DMS114 treated with DMSO at 0.1 percent for 48 hours (cell line): ENCODE measurements at regions not wholly inside any gene's neighbourhood (a gene's known extent, or its start where the extent isn't known, plus 50 kb on each side); places are given as distances from the start of the nearest gene placed in this dataset.
"Not testable (repeated sequence)": the region's sequence is repeated elsewhere in the genome, so short reads cannot be mapped to it uniquely, and the experiment has no call there.

Source experiments
- DNase-seq: peaks from one replicate; lab custom pipeline; 2025; ENCODE audit not compliant: unreplicated experiment; lab: John Stamatoyannopoulos, UW

DNA sequence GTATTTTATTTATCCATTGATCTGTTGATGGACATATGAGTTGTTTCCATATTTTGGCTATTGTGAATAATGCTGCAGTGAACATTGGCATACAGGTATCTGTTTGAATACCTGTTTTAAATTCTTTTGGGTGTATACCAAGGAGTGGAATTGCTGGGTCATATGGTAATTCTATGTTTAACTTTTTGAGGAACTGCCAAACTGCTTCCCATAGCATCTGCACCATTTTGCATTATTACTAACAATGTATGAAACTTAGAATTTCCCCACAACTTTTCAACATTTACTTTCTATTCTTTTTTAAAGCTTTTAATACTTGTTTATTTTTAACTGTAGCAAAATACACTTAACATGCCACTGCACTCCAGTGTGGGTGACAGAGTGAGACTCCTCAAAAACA lies 57.0 kb upstream of the MSN start:
- DNase-seq, result no peak

DNA sequence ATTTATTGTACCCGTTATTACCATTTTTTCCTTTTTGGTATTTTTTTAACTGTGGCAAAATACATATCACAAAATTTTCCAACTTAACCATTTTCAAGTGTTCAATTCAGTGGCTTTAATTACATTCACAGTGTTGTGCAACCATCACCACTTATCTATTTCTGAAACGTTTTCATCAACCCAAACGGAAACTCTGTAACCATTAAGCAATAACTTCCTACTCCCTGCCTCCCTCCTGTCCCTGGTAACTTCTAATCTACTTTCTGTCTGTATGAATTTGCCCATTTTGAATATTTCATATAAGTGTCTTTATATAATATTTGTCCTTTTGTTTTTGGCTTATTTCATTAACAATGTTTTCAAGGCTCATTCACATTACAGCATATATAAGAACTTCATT lies 57.4 kb upstream of the MSN start:
- DNase-seq, result no peak

DNA sequence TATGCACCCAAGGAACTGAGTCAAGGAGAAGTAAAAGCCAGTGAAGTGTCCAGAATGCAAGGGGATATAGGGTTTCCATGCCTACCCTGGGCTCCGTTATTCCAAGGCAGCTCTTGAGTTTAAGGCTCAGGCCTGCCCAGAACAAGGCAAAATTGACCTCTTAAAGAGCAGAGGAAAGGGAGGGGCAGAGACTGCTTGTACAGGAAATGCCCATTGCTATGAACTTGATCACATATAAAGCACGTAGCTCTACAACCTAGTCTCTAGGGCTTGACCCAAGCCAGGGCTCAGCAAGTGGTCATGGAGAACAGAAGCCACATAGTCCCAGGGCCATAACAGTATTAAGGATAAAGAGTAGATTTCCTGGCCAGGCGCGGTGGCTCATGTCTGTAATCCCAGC lies 58.2 kb upstream of the MSN start:
- DNase-seq, result no peak

DNA sequence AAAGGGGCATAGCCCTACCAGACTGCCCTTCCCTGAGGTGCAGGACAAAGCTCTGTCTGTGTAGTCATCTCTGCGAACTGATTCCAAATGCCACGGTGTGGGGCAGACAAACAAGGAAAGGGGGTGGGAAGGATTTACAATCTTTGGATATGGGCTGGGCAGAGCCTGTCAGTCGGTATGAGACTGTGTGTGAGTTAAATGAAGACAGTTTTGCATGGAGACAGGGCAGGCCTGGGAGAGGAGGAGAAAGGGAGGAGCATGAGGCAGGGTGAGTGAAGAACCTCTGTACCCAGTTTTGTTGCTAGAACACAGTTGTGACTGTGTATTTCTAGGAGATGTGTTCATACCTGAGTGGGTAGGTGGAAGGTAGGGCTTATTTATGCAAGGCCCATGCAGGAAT lies 59.4 kb upstream of the MSN start:
- DNase-seq, result no peak

DNA sequence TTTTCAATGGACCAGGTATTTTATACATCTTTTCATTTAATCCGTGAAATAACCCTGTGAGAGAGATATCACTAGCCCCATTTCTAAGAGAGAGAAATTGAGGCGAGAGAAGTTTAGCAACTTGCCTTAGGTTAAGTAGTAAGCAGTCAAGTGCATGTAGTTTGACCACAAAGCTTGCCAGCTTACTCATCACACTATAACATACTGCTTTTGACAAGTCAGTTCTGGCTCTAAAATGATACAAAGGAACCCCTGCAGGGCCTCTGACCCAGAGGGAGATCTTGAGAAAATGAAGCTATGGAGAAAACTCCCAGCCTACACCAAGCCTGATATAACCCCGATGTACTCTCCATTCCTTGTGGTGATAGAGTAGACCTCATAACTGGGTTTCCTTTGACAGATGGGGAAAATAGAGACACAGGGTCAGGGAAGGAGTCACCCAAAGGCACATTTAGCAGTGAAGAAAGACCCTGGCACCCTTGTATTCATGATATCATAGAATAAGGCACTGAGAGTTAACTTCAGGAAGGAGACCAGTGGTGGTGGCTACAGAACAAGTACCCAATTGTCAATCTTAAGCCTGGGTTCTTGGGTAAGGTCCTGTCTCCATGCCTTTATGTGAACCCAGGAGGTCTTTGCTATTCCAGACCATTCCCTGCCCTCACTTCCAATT lies 60.2 kb upstream of the MSN start:
- no peak for DNase-seq

DNA sequence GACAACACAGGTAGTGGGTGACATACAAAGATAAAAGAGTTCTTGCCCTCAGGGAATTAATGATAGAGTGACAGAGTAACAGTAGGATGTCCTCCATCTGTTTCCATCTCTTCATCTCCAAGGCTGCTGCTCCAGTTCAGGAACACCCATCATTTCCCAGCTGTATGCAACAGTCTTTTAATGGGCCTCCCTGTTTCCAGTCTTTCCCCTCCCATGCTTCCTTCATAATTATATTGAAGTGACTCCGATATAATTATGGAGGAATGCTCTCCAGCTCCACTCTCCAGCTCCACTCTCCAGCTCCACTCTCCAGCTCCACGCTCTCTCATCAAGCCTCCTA lies 65.3 kb upstream of the MSN start:
- no peak for DNase-seq

DNA sequence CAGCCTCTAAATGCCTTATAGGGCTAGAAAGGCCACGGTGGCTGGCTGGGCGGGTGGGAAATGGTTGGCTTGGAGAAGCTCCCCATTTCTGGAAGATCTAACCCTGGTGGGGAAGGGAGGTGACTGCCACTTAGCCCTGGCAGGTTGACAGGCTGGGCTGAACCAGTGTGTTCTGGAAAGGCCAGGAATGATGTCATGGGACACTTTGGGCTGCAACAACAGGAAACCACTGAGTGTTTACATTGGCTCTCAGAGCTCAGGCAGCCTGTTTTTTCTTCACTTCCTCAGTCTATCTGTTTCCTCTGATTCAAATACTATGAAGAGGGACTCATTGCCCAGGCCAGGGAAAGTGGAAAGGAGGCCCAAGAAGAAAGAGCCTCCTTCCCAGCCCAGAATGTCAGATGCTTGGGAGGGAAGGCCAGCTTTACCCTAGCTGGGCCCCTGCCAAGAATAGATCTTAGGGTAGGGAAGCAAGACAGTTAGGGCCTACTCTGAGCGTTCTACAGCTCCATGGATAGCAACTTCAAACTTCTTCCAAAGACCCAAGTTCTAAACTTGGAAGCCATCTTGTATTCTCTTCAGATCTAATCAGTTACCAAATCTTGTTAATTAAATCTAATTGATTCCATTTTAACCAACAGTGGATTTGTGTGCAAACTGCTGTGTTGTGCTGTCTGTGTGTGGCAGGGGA lies 65.8 kb upstream of the MSN start:
- no peak for DNase-seq

DNA sequence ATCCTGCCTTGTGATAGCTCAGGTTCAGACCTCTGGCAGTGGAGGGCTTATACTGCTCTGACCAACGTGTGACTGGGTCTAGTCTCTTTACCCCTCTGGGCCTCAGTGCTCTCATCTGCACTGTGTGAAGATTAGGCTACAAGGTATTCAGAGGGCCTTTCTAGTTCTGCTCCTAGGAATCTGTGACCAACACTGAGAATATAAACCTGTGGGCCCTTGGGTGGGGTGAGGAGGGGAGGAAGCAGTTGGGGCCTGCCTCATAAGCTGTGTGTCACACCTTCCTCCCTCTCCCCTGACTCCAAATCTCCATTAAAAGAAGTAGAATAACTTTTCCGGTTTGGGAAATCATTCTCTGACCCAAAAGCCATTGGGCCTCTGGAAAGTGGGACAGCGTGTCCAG lies 66.3 kb upstream of the MSN start:
- no peak for DNase-seq

DNA sequence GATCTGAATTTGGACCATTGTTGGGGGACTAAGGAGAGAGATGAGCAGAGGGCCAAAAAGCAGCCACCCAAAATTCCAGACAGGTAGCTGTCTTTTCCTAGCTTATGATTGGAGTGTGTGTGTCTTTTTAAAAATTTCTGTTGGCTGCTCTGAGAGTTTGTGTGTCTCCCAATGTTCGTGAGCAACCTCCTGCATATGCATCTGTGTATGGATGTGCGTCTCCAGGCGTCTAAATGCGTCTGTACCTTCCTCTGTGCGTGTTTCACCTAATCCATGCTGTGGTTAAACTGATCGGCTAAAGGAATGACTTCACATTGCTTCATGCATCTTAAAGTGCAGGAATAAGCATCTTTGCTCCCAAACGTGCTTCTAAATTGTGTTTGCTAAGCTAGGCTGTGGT lies 65.5 kb upstream of the LAS1L start:
- DNase-seq, result no peak

DNA sequence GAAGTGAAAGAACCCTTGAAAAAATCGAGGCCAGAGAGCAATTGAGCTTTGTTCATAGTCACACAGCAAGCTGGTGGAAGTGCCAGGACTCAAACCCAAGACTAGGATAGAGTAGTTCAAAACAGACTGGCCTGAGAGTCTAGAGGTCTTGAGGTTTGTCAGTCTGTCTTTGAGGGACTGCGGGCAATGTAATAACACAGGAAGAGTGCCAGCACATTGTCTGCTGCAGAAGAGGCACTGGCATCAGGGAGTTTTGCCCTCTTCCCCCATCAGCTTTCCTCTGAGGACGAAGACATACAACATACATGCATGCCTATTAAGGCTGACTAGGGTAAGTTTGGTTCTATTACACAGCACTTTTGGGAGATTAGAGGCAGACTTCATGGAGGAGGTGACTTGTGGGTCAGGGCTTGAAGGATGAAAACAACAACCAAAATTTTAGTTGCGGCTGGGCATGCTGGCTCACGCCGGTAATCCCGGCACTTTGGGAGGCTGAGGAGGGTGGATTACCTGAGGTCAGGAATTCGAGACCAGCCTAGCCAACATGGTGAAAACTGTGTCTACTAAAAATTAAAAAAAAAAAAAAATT lies 64.1 kb upstream of the LAS1L start:
- no peak for DNase-seq

DNA sequence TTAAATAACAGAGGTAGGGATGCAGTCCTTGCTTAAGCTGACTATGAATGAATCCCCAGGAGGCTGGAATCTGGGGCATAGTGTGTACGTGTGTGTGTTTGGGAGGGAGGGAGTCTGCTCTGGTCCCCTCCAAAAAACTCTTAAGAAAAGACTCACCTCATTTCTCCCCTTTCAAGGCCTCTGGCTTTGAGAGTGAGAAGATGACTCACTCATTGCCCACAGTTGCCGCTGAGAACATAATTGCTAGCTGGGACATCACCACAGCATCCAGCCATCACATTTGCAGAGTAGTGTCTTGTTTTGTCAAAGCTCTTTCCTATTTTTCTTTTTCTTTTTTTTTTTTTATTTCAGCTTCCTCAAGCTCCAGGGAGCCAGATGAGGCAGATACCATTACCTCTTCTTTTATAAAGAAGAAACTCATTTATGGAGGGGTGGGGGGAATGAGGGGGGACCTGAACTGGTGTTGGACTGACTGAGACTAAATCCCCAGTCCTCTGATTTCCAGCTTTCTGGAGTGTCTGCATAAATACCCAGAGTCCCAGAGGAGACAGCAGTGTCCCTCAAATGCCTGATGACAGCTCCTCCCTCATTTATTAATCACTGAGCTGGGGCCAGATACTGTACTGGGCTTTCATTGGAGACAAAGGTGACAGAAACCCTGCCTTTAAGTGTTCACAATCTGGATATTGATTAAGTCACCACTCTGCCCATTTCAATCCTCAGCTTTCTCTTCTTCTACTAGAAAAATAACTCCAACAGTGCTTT lies 61.9 kb upstream of the LAS1L start:
- DNase-seq, result no peak

DNA sequence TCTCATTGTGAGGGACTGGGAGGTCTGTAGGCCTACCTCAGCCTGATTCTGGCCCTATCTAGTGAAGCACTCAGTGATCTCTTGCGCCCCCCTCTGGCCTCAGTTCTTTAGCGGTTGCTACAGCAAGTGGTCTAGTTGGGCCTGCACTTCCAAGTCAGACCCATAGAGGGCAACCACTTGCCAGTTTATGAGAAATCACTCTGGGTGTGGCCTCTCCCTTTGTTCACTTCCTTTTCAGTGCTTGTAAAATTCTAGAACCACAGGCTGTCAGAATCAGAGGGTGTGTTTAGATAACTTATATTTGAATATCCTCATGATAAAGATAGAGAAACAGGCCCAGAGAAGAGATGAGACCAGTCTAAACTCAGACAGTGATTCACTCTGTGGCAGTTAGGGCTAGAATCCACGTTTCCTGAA lies 60.9 kb upstream of the LAS1L start:
- DNase-seq, result peak; percentile 55

DNA sequence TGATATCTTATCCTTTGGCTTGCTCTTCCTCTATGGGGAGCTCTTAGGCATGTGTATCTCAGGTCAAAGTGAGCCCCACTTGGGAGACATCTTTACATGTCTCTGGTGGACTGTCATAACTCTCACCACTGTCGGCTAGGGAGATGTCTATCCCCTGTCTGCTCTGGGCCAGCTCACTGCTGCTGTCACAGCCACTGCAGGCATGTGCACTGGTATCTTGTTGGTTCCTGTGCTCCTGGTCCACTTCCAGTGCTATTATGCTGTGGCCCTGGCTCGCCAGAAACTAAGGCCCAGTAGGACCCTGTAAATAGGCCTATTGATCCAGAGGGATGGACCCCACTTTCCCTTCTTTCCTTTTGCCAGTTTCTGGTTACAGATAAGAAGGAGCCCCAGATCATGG lies 56.6 kb upstream of the LAS1L start:
- no peak for DNase-seq

DNA sequence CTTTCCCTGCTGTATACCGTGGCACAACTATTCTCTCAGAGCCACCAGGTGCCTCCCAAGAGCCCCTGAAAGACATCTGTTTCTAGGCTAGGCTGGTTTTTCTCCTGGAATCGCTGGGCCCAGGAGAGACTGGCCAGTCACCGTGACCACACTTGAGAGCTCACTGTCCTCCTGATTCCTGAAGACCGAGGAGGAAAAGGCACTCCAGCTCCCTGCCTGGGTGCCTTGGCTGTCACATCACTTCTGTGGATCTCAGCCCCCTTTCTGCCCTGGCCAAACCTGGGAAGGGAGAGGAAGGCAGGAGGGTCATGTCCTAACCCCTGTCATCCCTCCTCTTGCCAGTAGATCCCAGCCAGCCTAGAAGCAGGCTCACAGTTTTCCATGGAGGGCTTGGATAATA lies 54.7 kb upstream of the LAS1L start:
- no peak for DNase-seq

DNA sequence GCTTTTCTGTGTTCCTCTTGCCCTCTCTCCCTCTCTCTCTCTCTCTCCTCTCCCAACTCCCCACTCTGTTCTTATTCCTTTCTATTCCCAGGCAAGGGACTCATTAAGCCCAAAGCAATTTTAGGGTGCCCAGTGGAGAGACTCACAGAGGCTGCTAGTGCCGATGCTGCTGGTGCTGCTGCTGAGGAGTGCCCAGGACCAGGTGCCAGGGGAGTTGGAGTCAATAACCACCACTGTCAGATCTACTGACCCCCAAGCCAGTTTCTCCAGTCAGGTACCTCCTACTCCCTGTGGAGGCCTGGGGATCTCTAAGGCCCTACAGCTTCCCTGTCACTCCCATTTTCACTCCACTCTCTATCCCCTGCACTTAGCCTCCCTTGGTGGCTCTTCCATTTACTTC lies 54.2 kb upstream of the LAS1L start:
- DNase-seq, result no peak

DNA sequence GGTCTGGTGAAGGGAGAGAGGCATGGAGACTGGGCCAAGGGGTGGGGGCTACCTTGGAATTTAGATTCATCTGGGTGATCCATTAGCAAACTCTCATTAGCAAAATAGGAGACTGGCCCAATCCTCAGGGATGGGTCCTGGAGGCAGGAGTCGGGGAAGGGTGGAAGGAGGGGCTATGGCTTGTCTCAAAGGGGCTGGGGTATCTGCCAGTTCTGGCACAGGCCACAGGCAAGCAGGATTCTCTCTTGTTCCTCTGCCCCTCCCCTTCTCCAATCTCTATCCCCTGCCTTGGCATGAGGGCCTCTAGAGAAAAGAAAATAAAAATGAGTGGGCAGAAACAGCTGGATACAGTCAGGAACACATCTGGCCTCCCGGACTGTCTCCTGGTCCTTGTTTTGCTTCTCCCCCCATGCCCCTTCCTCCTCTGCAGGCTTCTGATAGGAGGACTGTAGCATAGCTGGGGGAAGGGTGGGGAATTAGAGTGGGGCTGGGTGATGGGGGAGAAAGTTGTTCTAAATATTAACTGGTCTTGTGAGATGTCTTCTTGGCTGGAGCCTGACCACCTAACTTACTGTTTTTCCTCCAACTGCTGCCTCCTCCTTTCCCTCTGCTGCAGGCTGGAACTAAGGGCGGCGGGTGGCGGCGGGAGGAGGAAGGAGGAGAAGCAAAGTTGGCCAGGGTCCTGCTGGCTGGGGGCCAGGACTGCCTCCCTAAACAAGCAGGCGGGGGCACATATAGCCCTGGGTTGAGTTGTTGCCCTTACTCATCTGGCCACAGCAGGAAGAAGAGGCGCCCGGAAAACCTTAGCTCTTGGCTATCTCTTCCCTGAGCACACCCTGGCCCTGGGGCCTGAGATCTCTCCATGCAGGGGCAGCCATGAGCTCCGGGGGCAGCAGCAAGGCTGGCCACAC lies 53.3 kb upstream of the LAS1L start:
- no peak for DNase-seq

DNA sequence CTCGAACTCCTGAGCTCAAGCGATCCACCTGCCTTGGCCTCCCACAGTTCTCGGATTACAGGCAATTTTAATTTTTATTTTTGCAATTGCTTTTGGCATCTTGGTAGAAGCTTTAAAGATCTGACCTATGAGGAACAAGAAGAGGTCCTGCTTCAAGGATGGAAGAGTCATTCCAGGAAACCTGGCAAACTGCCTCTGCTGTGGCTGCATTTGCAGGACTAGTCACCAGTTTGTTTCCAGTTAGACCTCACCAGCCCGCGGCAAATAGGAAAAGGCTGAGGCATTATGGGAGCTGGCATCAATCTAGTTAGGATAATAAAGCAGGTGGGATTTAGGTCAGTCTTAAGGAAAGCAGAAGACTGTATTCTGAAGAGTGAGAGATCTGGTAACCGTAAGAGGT lies 51.9 kb upstream of the LAS1L start:
- no peak for DNase-seq

DNA sequence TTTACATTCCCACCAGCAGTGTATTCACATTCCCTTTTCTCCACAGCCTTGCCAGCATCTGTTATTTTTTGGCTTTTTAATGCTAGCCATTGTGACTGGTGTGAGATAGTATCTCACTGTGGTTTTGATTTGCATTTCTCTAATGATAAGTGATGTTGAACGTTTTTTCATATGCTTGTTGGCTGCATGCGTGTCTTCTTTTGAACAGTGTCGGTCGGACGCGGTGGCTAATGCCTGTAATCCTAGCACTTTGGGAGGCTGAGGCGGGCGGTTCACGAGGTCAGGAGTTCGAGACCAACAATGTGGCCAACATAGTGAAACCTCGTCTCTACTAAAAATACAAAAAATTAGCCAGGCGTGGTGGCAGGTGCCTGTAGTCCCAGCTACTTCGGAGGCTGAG lies 50.6 kb upstream of the LAS1L start:
- DNase-seq, result not testable (repeated sequence)
